PC-9 (cell line): ENCODE measurements at regions not wholly inside any gene's neighbourhood (a gene's known extent, or its start where the extent isn't known, plus 50 kb on each side); places are given as distances from the start of the nearest gene placed in this dataset.

Experiments
- BruUV-seq: library from RNA; stranded (reverse); fragments of 400-500 nt; replicated peaks from 2 replicates; lab custom pipeline; 2021; lab: Mats Ljungman, UMichigan
- CTCF ChIA-PET: fragments of 300-600 bp; sonication (Branson Sonifier 250); formaldehyde crosslinking; loops from one replicate; lab custom pipeline; 2022; ENCODE audit warnings: antibody characterized with exemption; lab: Charles Lee
- POLR2A ChIA-PET: fragments of 300-600 bp; sonication (Branson Sonifier 250); formaldehyde crosslinking; loops from one replicate; lab custom pipeline; 2022; ENCODE audit warnings: antibody characterized with exemption; ENCODE audit not compliant: unreplicated experiment; lab: Charles Lee
- DNase-seq, 2 experiments: peaks; one replicate each; pipeline versions ENCODE4 v3.0.0 to v3.0.0-alpha.2; 2015 to 2022; ENCODE audit warnings: mixed read lengths in 1 of 2
- H2AFZ ChIP-seq: fragments of 200-600 bp; sonication (generic); 2 replicates; pipeline ENCODE4 v1.8.1; 2017; ENCODE audit warnings: antibody characterized with exemption
- H3F3A ChIP-seq: fragments of 200-600 bp; sonication (generic); 2 replicates; pipeline ENCODE4 v1.8.1; 2017; ENCODE audit warnings: antibody characterized with exemption, mild to moderate bottlenecking, low read depth; ENCODE audit not compliant: insufficient read depth
- H3K27ac ChIP-seq: fragments of 200-600 bp; sonication (generic); 2 replicates; pipeline ENCODE4 v1.6.1; 2016; ENCODE audit warnings: mixed run types
- H3K27me3 ChIP-seq: fragments of 200-600 bp; sonication (generic); 2 replicates; pipeline ENCODE4 v1.6.1; 2016; ENCODE audit warnings: low read depth, mixed run types; ENCODE audit not compliant: insufficient read depth
- H3K36me3 ChIP-seq: fragments of 200-600 bp; sonication (generic); 2 replicates; pipeline ENCODE4 v1.6.1; 2016; ENCODE audit warnings: low read depth, mixed run types
- H3K4me1 ChIP-seq: fragments of 200-600 bp; sonication (generic); replicated peaks from 2 replicates; pipeline ENCODE4 v1.6.1; 2016; ENCODE audit warnings: mixed run types; ENCODE audit not compliant: insufficient read depth
- H3K4me2 ChIP-seq: fragments of 200-600 bp; sonication (generic); 2 replicates; pipeline ENCODE4 v1.6.1; 2017; ENCODE audit warnings: mixed run types
- H3K4me3 ChIP-seq: fragments of 200-600 bp; sonication (generic); 2 replicates; pipeline ENCODE4 v1.6.1; 2016; ENCODE audit warnings: mixed run types
- H3K79me2 ChIP-seq: fragments of 200-600 bp; sonication (generic); 2 replicates; pipeline ENCODE4 v1.6.1; 2017; ENCODE audit warnings: low read depth, mixed run types
- H3K9me2 ChIP-seq: fragments of 200-600 bp; sonication (generic); 2 replicates; pipeline ENCODE4 v1.8.1; 2017; ENCODE audit warnings: mild to moderate bottlenecking; ENCODE audit not compliant: insufficient read depth
- H3K9me3 ChIP-seq: fragments of 200-600 bp; sonication (generic); 2 replicates; pipeline ENCODE4 v1.8.1; 2016; ENCODE audit warnings: low read depth; ENCODE audit not compliant: insufficient read depth
- H4K20me1 ChIP-seq: fragments of 200-600 bp; sonication (generic); 2 replicates; pipeline ENCODE4 v1.8.1; 2017; ENCODE audit not compliant: insufficient read depth
- EZH2 ChIP-seq: fragments of 200-600 bp; sonication (generic); IDR thresholded peaks from 2 replicates; pipeline ENCODE4 v1.8.0; 2017; ENCODE audit warnings: antibody characterized with exemption, low read depth
- intact Hi-C: fragments of 100-400 bp; cut with micrococcal nuclease; formaldehyde crosslinking; loops from one replicate; pipeline ENCODE4 v1.10.0; 2022; ENCODE audit not compliant: unreplicated experiment
- TF ChIP-seq, protein P1 (sequence below): fragments of 200-600 bp; sonication (generic); conservative IDR thresholded peaks from 2 replicates; pipeline ENCODE4 v1.6.1; 2017; ENCODE audit warnings: mixed run types, antibody characterized with exemption, mild to moderate bottlenecking, moderate library complexity

GRCh38 chr9:79104951-79105350 lies 466.8 kb upstream of the TLE4 start:
- no peaks in the 10 kb centered on the region for H3K4me1 ChIP-seq
- CTCF ChIA-PET: no interaction called here
- H3F3A ChIP-seq: no peaks in the 10 kb centered on the region
- H4K20me1 ChIP-seq: no peaks in the 10 kb centered on the region
- POLR2A ChIA-PET: no interaction called here
- DNase-seq: no peak
- no peaks in the 10 kb centered on the region for H3K79me2 ChIP-seq
- H3K9me3 ChIP-seq: no peaks in the 10 kb centered on the region
- intact Hi-C loops: no loop called here
- no peak overlapping the region for H3K27ac ChIP-seq
- BruUV-seq: no TSS peak
- H3K4me3 ChIP-seq: no peak overlapping the region
- no peaks in the 10 kb centered on the region for H3K36me3 ChIP-seq
- no peak overlapping the region for H3K4me2 ChIP-seq
- TF ChIP-seq EZH2: no peak
- TF ChIP-seq, protein P1, sequence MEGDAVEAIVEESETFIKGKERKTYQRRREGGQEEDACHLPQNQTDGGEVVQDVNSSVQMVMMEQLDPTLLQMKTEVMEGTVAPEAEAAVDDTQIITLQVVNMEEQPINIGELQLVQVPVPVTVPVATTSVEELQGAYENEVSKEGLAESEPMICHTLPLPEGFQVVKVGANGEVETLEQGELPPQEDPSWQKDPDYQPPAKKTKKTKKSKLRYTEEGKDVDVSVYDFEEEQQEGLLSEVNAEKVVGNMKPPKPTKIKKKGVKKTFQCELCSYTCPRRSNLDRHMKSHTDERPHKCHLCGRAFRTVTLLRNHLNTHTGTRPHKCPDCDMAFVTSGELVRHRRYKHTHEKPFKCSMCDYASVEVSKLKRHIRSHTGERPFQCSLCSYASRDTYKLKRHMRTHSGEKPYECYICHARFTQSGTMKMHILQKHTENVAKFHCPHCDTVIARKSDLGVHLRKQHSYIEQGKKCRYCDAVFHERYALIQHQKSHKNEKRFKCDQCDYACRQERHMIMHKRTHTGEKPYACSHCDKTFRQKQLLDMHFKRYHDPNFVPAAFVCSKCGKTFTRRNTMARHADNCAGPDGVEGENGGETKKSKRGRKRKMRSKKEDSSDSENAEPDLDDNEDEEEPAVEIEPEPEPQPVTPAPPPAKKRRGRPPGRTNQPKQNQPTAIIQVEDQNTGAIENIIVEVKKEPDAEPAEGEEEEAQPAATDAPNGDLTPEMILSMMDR: no peak
- no peaks in the 10 kb centered on the region for H3K9me2 ChIP-seq
- no peaks in the 10 kb centered on the region for H3K27me3 ChIP-seq
- H2AFZ ChIP-seq: no peak overlapping the region

DNA sequence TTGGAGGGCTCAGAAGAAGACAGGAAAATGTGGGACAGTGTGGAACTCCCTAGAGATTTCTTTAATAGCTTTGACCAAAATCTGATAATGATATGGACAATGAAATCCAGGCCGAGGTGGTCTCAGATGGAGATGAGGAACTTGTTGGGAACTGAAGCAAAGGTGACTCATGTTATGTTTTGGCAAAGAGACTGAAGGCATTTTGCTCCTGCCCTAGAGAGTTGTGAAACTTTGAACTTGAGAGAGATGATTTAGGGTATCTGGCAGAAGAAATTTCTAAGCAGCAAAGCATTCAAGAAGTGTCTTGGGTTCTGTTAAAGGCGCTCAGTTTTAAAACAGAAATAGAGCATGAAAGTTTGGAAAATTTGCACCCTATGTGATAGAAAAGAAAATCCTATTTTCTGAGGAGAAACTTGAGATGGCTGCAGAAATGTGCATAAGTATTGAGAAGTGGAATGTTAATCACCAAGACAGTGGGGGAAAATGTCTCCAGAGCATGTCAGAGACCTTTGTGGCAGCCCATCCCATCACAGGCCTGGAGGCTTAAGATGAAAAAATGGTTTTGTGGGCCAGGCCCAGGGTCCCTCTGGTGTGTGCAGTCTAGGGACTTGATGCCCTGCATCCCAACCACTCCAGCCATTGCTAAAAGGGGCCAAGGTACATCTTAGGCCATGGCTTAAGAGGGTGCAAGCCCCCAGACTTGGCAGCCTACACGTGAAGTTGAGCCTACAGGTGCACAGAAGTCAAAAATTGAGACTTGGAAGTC lies 463.7 kb upstream of the TLE4 start:
- Histone ChIP-seq H3K27me3 (no peaks in the 10 kb centered on the region), H3K4me3 (no peak overlapping the region), H3K9me2 (no peaks in the 10 kb centered on the region), H3F3A (no peaks in the 10 kb centered on the region), H3K4me1 (no peaks in the 10 kb centered on the region), H3K79me2 (no peaks in the 10 kb centered on the region), H3K9me3 (no peaks in the 10 kb centered on the region), H3K27ac (no peak overlapping the region), H4K20me1 (no peaks in the 10 kb centered on the region), H3K36me3 (no peaks in the 10 kb centered on the region), H2AFZ (no peak overlapping the region), H3K4me2 (no peak overlapping the region)
- no TSS peak for BruUV-seq
- intact Hi-C loops: no loop called here
- TF ChIP-seq, protein P1: no peak
- TF ChIP-seq EZH2: no peak
- ChIA-PET CTCF (no interaction called here), POLR2A (no interaction called here)
- no peak for DNase-seq

DNA sequence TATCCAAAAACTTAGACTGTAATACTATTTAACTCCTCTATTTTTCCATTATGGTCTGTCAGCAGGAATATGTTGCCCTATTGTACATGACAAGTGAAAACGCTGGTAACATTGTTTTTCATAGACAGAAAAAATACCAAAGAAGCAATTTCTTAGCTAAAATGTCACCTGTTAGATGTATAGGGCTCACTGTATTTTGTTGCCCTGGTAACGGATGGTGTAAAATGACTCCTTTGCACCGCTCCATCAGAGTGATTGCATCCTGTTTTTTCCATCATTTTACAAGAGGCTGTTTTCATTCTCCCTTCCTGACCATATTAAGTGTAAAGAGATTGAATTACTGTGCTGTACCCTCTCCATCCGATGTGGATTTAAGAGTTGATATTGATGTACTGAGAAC lies 460.1 kb upstream of the TLE4 start:
- intact Hi-C loops: loop anchor here (5.0 kb wide), 1 partner anchor 509 kb away; no protein-coding TSS in a partner anchor
- H3K9me2 ChIP-seq: no peaks in the 10 kb centered on the region
- no peaks in the 10 kb centered on the region for H3K4me1 ChIP-seq
- no peak for DNase-seq
- ChIA-PET CTCF (no interaction called here), POLR2A (no interaction called here)
- H3K27ac ChIP-seq: no peak overlapping the region
- H4K20me1 ChIP-seq: no peaks in the 10 kb centered on the region; the same call in 1 of the 2 replicates
- TF ChIP-seq EZH2: no peak
- TF ChIP-seq, protein P1: no peak
- no peaks in the 10 kb centered on the region for H3K36me3 ChIP-seq
- no peak overlapping the region for H3K4me2 ChIP-seq
- no peak overlapping the region for H3K4me3 ChIP-seq
- H3F3A ChIP-seq: no peaks in the 10 kb centered on the region
- no TSS peak for BruUV-seq
- no peaks in the 10 kb centered on the region for H3K27me3 ChIP-seq
- no peaks in the 10 kb centered on the region for H3K79me2 ChIP-seq
- H2AFZ ChIP-seq: no peak overlapping the region
- no peaks in the 10 kb centered on the region for H3K9me3 ChIP-seq
